Inflammatory macrophage treated with lipopolysaccharide for 1 hour (primary cell): ENCODE measurements at regions not wholly inside any gene's neighbourhood (a gene's known extent, or its start where the extent isn't known, plus 50 kb on each side); places are given as distances from the start of the nearest gene placed in this dataset.

Source experiments
- DNase-seq, 2 donors: peaks; one replicate each; pipeline ENCODE4 v3.0.0-alpha.2; 2020 to 2022

GRCh38 chr12:19834592-19834991 lies 395.3 kb downstream of the AEBP2 start:
- no peak for DNase-seq

DNA sequence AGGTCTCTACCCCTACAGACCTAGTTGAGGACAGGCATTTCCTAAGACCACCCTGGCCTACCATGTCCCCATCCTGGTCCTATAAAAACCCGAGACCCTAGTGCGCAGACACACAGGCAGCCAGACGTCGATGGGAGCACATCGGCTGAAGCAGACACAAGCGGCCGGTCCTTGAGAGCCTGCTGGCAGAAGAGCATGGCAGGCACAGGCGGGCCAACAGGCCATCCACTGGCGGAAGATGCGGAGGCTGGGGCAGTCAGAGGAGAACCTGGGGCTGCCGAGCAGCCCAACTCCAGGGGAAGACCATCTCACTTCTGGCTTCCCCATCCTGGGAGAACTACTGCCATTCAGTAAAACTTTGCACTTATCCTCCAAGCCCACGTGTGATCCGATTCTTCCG lies 396.8 kb downstream of the AEBP2 start:
- DNase-seq = no peak

DNA sequence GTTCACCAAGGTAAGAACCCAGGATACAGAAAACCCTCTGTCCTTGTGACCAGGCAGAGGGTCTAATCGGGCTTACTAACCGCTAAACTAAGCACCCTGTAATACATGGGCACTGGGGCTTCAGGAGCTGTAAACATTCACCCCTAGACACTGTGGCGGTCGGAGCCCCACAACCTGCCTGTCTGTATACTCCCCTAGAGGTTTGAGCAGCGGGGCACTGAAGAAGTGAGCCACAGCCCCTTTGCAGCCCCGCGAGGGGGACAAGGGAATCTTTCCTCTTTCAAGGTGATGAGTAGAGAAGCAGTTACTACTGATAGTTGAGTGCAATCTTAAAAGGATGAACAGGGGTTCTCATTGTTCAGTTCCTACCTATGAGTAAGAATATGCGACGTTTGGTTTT lies 397.2 kb downstream of the AEBP2 start:
- no peak for DNase-seq

DNA sequence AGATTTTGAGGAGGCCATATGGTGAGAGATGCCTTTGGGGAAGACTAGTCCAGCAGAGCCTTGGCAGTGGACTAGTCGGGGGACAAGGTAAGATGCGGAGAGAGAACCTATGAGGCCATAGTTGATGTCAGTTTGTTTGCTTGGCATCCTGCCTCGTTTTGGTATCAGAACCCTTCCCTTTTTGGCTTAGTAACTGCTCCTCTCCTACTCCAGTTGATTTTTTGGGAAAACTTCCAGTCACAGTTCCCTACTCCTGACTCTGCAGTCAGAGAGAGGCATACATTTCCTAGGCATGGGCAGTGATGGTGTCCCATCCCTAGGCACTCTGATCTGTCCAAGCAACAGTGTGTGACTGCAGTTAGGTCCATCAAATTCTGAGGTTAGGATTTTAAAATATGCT lies 398.3 kb downstream of the AEBP2 start:
- no peak for DNase-seq

DNA sequence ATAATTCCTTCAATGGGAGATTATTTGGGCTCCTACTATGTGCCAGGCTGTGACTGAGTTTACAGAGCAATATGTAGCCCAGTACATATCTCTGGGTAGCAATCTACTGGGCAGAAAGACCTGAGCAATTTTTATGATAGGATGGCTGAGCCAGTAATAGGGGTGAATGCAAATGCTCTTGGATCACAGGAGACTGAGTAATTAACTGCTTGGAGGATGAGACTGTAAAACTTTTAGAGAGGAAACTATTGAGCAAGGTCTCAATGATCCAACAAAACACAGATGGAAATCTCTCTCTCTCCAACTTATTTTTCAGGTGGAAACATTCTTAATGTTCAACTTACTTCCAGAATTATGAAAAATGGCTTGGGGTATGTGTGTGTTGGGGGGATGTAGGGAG lies 402.2 kb downstream of the AEBP2 start:
- no peak for DNase-seq

GRCh38 chr12:19842116-19842515 lies 402.8 kb downstream of the AEBP2 start:
- no peak for DNase-seq

- DNase-seq = no peak
Measured at GRCh38 chr12:19844224-19844623, 404.9 kb downstream of the AEBP2 start.

- DNase-seq = peak in 1 of 2 donors; percentile 2
Measured at GRCh38 chr12:19846574-19846973, 407.3 kb downstream of the AEBP2 start.

DNA sequence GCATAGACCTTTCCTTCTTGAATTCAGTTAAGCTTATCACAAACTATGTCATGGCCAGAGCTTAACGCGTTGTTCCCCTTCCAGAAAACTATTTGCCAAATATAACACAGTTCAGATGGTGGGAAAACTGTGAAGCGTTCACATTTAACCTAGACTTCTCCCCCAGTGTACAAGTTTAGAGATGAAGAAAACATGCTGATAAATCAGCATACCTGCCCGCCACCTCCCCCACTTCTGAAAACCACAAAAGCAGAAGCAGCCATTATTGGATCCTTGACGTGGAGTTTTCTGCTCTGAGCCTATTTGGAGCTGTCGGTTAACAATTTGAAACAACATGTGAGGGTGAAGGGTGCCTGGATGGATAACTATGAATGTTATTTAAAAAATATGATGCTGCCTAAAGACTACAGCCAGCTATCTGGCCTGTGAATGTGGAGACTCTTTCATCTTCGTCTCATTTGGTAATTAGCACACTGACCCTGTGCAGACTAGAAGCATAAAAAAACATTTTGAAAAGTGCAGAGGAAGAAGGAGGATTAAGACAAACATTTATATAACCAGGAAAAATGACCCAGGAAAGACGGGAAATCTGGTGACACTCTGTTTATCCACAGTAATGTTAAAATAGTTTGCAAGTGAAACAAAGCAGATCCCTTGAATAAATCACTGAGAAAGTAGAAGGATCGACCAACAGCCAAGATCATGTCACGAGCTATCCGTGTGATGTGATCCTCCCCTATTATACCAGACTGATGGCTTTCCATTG lies 408.2 kb downstream of the AEBP2 start:
- no peak for DNase-seq

DNA sequence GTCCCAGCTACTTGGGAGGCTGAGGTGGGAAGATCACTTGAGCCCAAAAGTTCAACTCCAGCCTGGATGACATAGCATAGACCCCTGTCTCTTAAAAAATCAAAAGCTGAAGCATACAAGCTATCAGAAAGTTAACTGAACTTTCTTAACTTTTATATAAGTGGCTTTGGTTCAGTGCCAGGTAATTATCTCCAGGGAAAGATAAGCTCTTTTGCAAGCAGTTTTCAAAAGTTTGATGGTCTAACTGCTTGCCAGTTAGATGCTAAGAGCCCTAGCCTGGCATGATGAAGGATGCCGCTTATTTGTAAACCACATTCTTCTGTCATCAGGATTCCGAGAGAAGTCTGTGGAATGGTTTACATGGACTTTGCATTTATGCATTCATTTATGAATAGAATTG lies 409.1 kb downstream of the AEBP2 start:
- no peak for DNase-seq

DNA sequence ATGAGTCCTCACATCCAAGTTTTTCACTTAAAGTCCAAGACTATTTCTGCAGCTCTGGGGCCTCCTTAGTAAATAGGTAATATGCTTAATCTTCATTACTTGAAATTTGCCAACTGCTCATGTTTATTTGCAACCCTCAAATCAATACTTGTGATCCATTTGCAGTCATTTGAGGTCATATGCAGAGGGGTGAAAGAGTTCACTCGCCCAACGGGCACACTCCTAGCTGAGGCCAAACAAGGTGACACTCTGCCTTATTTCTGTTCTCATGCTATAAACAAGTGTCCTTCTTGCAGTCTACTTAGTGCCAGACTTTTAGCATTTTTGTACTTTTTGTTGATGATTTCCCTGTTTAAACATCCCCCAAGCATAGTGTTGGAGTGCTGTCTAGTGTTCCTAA lies 409.9 kb downstream of the AEBP2 start:
- no peak for DNase-seq

DNA sequence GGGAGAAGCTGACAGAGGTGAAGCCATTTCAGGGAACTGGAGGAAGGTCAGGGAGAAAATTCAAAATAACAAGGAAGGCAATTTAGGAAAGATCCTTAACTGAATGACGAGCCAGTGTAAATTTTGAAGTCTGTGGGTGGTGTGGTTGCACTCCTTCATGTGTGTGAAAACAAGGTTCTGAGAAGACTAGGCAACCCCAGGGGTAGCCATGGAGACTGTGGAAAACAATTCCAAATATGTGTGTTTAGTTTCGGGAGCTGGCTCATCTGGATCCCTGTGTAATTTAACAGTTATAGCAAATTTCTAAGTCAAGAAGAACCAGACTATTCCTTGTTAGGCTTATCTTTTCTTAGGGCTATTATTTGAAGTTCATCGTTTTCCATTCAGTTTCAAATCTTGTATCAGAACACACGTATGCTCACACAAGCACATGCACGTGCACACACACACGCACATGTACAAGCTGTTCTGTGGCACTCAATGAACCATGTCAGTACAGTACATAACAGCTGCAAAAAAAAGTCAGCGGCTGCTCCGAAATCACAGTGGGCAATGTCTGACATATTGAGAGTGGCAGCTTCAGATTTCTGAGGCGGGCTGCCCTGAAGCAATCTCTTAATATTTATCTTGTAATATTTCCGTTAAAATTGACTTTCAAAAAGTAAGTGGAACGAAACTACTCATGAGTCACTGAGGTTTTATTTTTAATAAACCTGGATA lies 411.2 kb downstream of the AEBP2 start:
- no peak for DNase-seq

GRCh38 chr12:19852100-19852855 lies 413.0 kb downstream of the AEBP2 start:
- no peak for DNase-seq

GRCh38 chr12:19855851-19856250 lies 416.6 kb downstream of the AEBP2 start:
- DNase-seq = no peak

DNA sequence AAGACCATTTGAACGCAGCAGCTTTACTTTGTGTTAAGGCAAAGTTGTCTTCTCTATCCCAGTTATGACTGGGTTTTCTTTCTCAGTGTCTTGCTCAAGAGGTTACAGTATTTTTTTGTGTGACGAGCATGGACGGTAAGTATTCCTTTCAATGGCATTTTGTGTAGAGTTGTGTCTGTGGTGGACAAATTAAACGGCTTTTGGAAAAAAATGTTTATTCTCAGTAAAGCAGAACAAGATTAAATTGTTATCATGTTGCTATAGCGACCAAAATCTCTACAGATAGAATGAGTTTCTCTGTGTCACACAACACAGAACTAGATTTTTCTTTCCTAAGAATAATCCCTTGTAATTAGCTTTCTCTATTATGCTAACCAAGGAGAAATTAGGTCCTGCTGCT lies 417.1 kb downstream of the AEBP2 start:
- DNase-seq = no peak

DNA sequence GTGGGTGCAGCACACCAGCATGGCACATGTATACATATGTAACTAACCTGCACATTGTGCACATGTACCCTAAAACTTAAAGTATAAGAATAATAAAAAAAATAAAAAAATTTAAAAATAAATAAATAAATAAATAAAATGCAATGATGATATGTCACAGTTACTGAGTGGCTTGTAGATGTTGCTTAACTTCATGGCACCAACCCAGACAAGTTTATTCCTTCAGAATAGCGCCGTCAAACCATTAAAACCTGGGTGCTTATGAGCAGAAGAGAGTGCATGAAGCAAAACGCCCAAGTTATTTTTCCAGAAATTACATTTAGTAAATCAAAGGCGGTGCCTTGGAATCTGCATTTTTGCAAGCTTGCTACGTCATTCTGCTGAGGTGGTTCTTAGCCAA lies 417.9 kb downstream of the AEBP2 start:
- DNase-seq = no peak

DNA sequence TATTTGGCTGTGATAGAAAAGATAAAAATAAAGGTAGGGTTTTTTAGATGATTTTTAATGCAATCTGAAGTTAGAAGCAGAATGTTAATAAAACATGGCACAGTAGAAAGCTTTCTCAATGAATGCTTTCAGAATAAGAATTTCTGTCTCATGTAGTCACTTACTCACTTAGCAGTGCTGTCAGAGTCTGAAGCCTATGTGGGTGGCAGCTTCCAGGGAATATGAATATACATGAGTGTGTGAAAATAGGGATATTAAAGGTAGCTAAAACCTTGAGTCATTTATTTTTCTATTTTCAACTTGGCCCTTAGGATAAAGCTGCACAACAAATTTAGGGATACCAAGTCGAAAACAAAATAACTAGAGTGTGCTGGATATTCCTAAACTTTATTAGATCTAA lies 427.9 kb downstream of the AEBP2 start:
- no peak for DNase-seq

DNA sequence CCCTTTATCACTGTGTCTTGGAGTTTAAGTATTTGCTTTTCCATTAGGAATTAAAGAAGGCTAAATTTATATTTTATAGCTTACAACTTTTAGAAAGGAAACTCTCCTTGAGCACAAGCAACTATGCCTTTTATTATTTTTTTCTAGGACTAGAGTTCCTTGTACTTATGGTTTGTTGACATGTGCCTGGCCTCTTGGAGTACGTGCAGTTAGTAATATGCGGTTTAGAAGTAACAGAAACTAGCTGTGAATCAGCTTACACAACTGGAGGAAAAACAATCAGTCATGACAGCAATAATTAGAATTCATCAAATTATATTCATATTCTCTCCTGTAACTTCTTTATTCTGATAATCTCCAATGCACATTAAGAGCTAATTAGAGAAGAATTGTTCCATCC lies 428.7 kb downstream of the AEBP2 start:
- DNase-seq = no peak

GRCh38 chr12:19869413-19869812 lies 430.1 kb downstream of the AEBP2 start:
- no peak for DNase-seq

DNA sequence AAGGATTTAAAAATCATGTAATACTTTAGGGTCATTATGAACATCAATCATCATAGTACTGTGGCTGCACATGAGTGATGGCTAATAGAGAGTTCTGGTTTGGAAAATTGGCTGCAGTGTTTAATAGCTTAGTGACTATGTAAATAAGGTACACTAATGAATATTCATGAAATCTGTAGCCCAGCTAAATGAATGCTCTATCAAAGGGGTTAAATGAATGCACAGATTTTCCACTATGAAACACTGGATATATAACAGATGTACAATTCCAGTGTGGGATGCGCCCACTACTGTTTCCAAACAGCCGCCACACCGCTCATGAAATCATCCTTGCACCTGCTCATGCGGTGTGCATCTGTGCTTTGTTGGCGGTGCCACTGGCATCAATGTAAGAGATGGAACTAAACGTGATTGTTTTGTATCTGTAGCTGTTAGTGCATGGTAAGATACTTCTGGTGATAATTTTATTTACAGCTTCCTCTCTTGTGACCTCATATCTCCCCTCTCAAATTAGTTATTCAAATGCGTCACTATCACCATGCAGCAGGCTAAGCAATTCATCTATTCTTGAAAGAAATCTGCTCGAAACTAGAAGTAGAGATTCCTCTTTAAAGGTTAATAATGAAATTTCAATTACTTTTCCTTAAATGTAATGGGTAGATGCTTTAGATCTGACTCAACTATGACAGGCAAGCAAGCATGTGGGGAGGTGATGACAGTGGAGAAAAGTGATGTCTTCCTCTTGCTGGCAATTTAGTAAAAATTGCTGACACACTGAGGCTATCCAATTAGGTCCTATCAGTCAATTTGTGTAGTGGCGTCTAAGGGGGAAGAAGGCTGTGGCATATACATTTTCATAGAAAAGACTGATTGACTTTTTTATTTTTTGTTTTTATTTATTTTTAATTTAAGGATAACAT lies 433.6 kb downstream of the AEBP2 start:
- DNase-seq = no peak

DNA sequence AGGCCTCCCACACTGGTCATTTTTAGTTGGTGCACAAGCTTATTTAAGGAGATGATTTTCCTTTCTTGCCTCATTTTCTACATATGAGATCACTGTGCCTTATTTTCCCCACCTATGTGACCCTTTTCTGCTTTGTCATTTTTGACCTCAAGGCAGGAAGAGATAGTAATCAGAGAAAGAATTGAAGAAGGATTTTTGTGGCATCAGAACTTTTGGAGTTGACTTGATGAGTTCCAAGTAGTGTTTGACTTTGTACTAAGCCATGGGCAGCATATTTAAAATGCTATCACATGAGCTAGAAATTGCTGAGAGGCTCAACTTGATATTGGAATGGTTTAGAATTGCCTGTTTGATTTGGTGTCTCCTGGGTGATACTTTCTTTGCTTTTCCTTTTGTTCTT lies 440.8 kb downstream of the AEBP2 start:
- no peak for DNase-seq

- no peak for DNase-seq
Measured at GRCh38 chr12:19880721-19881120, 441.4 kb downstream of the AEBP2 start.

GRCh38 chr12:19882346-19882745 lies 443.1 kb downstream of the AEBP2 start:
- DNase-seq = no peak
